GM18505 (cell line): ENCODE measurements at regions not wholly inside any gene's neighbourhood (a gene's known extent, or its start where the extent isn't known, plus 50 kb on each side); places are given as distances from the start of the nearest gene placed in this dataset.
"Not testable (repeated sequence)": the region's sequence is repeated elsewhere in the genome, so short reads cannot be mapped to it uniquely, and the experiment has no call there.

Experiments
- ATAC-seq: cut with Tn5 transposase; IDR thresholded peaks from one replicate; pipeline ENCODE4 v1.9.1; 2021; ENCODE audit not compliant: unreplicated experiment
- POLR2A ChIP-seq: IDR thresholded peaks from 4 replicates; pipeline ENCODE4 v1.6.1; 2011; ENCODE audit warnings: borderline replicate concordance; ENCODE audit not compliant: insufficient read depth, insufficient read length; ENCODE audit errors: extremely low read depth

DNA sequence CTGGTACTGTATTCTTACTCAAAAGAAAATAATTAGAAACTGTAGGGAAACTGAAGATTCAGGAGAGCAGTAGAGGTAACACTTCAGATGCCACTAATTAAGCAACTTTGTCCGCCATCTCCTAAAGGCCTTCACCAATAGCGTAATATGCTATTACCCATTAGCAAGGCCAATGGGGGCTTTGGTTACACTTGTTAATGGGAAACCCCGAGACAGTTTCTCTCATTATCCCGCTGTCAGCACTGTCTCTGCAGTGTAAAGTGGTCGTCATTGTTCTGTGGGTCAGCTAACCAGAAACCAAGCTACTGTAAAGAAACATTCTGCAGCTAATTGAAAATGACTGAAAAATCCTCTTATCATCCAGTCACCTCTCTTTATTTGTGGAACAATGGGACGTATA, 468.0 kb upstream of the POU3F2 start:
- ATAC-seq = no peak
- TF ChIP-seq POLR2A = no peak

GRCh38 chr6:98380589-98380988, 453.8 kb upstream of the POU3F2 start:
- no peak for TF ChIP-seq POLR2A
- no peak for ATAC-seq

- TF ChIP-seq POLR2A = no peak
These were observed 452.1 kb upstream of the POU3F2 start for GRCh38 chr6:98382246-98382645.

GRCh38 chr6:98384334-98384733, 450.0 kb upstream of the POU3F2 start:
- TF ChIP-seq POLR2A = no peak
- ATAC-seq = no peak

More at GRCh38 chr6:98382246-98382645, 452.1 kb upstream of the POU3F2 start:
- ATAC-seq = no peak

- no peak for ATAC-seq
- TF ChIP-seq POLR2A = no peak
These were observed 449.6 kb upstream of the POU3F2 start for GRCh38 chr6:98384801-98385200.

- no peak for TF ChIP-seq POLR2A
These were observed 438.7 kb upstream of the POU3F2 start for GRCh38 chr6:98395610-98396166.

GRCh38 chr6:98416027-98416426, 418.3 kb upstream of the POU3F2 start:
- no peak for ATAC-seq
- no peak for TF ChIP-seq POLR2A

More at GRCh38 chr6:98395610-98396166, 438.7 kb upstream of the POU3F2 start:
- ATAC-seq = no peak

- not testable (repeated sequence) for ATAC-seq
These were observed 417.7 kb upstream of the POU3F2 start for GRCh38 chr6:98416497-98417158.

GRCh38 chr6:98433325-98434056, 400.9 kb upstream of the POU3F2 start:
- TF ChIP-seq POLR2A = no peak
- peak; percentile 94 for ATAC-seq

DNA sequence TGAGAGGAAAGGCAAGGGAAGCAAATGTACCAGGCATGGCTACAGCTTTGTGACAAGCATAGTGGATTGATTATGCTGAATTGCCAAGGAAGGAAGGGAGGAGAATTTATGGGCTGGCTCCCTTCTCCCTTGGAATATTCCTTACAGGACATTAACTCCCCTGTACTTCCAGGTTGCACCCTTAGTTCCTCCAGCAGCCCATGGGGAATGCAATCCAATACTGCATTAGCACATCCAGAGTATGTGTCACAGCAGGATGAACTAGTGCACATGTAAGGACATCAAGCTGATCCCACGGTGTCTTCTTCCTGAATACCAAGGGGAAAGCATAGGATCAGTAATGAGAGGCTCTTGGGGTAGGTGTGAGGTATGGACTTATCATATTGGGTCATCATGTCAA, 390.7 kb upstream of the POU3F2 start:
- ATAC-seq = no peak
- no peak for TF ChIP-seq POLR2A

- no peak for TF ChIP-seq POLR2A
- no peak for ATAC-seq
These were observed 381.7 kb upstream of the POU3F2 start for GRCh38 chr6:98452685-98453084.

- no peak for ATAC-seq
- TF ChIP-seq POLR2A = no peak
These were observed 379.5 kb upstream of the POU3F2 start for GRCh38 chr6:98454809-98455322.

DNA sequence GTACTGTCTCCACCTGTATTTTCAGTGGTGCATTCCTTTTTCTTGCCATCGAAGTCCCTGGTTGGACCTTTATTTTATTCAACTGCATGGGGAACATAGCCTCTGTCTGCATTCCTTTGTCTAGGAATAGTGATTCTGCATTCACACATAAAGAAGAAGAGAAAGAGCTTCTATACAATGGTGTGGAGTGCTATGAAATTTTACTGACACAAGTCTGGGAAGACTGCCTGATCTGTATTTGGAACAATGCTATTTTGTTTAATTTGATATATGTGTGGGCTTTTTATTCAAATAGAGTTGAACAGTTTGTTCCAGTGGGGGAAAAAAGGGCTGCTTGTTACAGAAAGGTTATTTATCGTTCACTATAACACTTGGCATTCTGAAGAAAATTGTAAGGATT, 375.7 kb upstream of the POU3F2 start:
- no peak for TF ChIP-seq POLR2A
- ATAC-seq = no peak

GRCh38 chr6:98463038-98464000, 371.1 kb upstream of the POU3F2 start:
- TF ChIP-seq POLR2A = no peak
- ATAC-seq = no peak

DNA sequence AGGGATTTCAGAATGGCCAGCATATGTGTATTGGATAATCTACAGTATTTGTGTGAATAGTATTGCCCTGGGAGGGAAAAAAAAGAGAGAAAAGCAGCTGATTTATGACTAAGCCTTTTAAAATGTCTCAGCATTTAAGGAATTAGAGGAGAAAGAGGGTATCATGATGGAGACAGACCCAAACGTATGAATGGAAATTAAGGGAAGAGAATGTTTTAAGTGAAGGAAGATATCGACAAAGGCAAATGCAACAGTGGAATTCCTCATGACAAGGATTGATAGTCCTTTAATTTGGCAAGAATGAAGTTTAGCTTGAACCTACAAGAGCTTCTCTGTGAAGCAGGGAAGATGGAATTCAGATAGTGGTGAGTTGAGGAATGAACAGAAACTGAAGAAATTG, 367.3 kb upstream of the POU3F2 start:
- no peak for TF ChIP-seq POLR2A
- no peak for ATAC-seq
